GM12878 (cell line): ENCODE measurements at regions not wholly inside any gene's neighbourhood (a gene's known extent, or its start where the extent isn't known, plus 50 kb on each side); places are given as distances from the start of the nearest gene placed in this dataset.

Experiments used
- CBFB ChIP-seq: IDR thresholded peaks from 2 replicates; pipeline ENCODE4 v1.6.1; 2016; ENCODE audit warnings: antibody characterized with exemption, low read depth
- CBX3 ChIP-seq: fragments of 200-600 bp; sonication (generic); IDR thresholded peaks from 2 replicates; pipeline ENCODE4 v1.6.1; 2016; ENCODE audit warnings: low read depth, borderline replicate concordance
- CBX5 ChIP-seq: sonication (generic); IDR thresholded peaks from 2 replicates; pipeline ENCODE4 v1.6.1; 2016; ENCODE audit warnings: low read depth, moderate library complexity, mild to moderate bottlenecking, inconsistent platforms
- DPF2 ChIP-seq: fragments of 450-650 bp; IDR thresholded peaks from 2 replicates; pipeline ENCODE4 v1.6.1; 2017; ENCODE audit warnings: mild to moderate bottlenecking
- EP300 ChIP-seq, 2 experiments: fragments of 150-350 bp in 1 of 2; IDR thresholded peaks; 2 replicates each; pipeline ENCODE4 v1.6.1; 2011 to 2012; ENCODE audit warnings: low read depth in 2 of 2, low read length in 2 of 2, borderline replicate concordance in 1 of 2, improper control_type of control experiment in 1 of 2, inconsistent platforms in 1 of 2; ENCODE audit not compliant: control insufficient read depth in 1 of 2
- GABPA ChIP-seq: IDR thresholded peaks from 2 replicates; pipeline ENCODE4 v1.6.1; 2014; ENCODE audit warnings: antibody characterized with exemption, low read depth, mild to moderate bottlenecking, inconsistent platforms
- GATAD2B ChIP-seq: fragments of 450-650 bp; conservative IDR thresholded peaks from 2 replicates; pipeline ENCODE4 v1.6.1; 2017; ENCODE audit warnings: low read depth, mild to moderate bottlenecking, moderate library complexity
- HCFC1 ChIP-seq: fragments of 150-350 bp; IDR thresholded peaks from 2 replicates; pipeline ENCODE4 v1.6.1; 2014; ENCODE audit warnings: low read length
- TCF7 ChIP-seq: IDR thresholded peaks from 2 replicates; pipeline ENCODE4 v1.6.1; 2014; ENCODE audit warnings: antibody characterized with exemption, borderline replicate concordance
- ZNF384 ChIP-seq: IDR thresholded peaks from 2 replicates; pipeline ENCODE4 v1.6.1; 2012; ENCODE audit warnings: low read depth, mild to moderate bottlenecking, low read length, improper control_type of control experiment, borderline replicate concordance
- TF ChIP-seq, protein P1 (sequence below): IDR thresholded peaks from 2 replicates; pipeline ENCODE4 v1.6.1; 2012; ENCODE audit warnings: improper control_type of control experiment, low read depth, low read length; ENCODE audit not compliant: insufficient replicate concordance
- TF ChIP-seq, protein P2 (sequence below): IDR thresholded peaks from 2 replicates; pipeline ENCODE4 v1.6.1; 2011; ENCODE audit warnings: borderline replicate concordance, low read depth, mild to moderate bottlenecking, moderate library complexity, mixed read lengths, low read length; ENCODE audit not compliant: insufficient read depth; ENCODE audit errors: extremely low read length
- TF ChIP-seq, protein P3 (sequence below): fragments of 450-650 bp; IDR thresholded peaks from 2 replicates; pipeline ENCODE4 v1.6.1; 2017; ENCODE audit warnings: mild to moderate bottlenecking, moderate library complexity
- TF ChIP-seq, protein P4 (sequence below): IDR thresholded peaks from 2 replicates; pipeline ENCODE4 v1.6.1; 2012; ENCODE audit warnings: mild to moderate bottlenecking, low read depth, low read length

DNA sequence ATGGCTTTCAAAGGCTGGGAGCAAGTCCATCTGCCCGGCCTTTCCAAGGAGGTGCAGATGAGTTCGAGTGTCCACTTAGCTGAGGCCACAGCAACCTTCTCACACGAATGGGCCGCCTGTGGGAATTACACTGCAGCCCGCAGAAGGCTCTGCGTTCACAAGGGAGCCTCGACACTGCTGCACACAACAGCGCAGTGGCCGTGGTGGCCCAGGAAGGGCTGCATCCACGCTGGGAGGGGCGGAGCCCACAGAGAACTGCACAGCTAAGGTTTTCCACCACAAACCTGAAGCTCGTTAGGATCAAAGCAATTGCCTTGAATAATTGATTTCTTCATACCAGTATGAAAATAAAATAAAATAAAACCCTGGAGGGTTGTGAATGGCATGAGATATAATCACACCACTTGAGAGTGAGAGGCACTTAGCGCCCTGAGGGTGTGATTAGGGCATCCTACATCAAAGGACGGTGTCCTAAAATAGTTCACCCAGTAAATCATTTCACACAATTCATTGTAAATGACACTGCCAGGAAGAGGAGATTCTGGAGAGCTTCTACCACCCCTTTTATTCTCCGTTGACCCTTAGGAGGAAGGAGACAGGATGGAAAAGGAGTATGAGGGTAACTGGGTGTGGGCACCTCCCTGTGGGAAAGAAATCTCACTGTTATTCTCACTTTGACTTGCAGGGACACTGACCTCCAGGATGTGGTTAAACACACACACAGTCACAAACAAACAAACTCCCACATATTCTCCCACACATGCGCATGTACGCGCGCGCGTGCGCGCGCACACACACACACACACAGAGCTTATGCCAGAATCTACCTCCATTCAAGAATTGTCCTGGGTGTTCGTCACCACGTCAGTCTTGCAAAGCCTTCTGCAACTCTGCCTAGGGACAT lies 256.6 kb upstream of the ID2 start (continued):
- TF ChIP-seq HCFC1 (no peak), GABPA (no peak), CBX3 (no peak), TCF7 (peak; percentile 16; the same call in 1 of the 2 replicates), CBX5 (no peak), CBFB (no peak), DPF2 (peak; percentile 82; the same call in 1 of the 2 replicates), EP300 (IDR thresholded peaks at IDR 0.05; ENCODE audit: borderline replicate concordance in 1 of 2, control insufficient read depth in 1 of 2, low read depth in 2 of 2, low read length in 2 of 2) (peak; percentile 60 to 65; a peak in 2 of 4 replicates), ZNF384 (no peak), GATAD2B (peak; percentile 62; the same call in 1 of the 2 replicates)
- TF ChIP-seq, protein P1, sequence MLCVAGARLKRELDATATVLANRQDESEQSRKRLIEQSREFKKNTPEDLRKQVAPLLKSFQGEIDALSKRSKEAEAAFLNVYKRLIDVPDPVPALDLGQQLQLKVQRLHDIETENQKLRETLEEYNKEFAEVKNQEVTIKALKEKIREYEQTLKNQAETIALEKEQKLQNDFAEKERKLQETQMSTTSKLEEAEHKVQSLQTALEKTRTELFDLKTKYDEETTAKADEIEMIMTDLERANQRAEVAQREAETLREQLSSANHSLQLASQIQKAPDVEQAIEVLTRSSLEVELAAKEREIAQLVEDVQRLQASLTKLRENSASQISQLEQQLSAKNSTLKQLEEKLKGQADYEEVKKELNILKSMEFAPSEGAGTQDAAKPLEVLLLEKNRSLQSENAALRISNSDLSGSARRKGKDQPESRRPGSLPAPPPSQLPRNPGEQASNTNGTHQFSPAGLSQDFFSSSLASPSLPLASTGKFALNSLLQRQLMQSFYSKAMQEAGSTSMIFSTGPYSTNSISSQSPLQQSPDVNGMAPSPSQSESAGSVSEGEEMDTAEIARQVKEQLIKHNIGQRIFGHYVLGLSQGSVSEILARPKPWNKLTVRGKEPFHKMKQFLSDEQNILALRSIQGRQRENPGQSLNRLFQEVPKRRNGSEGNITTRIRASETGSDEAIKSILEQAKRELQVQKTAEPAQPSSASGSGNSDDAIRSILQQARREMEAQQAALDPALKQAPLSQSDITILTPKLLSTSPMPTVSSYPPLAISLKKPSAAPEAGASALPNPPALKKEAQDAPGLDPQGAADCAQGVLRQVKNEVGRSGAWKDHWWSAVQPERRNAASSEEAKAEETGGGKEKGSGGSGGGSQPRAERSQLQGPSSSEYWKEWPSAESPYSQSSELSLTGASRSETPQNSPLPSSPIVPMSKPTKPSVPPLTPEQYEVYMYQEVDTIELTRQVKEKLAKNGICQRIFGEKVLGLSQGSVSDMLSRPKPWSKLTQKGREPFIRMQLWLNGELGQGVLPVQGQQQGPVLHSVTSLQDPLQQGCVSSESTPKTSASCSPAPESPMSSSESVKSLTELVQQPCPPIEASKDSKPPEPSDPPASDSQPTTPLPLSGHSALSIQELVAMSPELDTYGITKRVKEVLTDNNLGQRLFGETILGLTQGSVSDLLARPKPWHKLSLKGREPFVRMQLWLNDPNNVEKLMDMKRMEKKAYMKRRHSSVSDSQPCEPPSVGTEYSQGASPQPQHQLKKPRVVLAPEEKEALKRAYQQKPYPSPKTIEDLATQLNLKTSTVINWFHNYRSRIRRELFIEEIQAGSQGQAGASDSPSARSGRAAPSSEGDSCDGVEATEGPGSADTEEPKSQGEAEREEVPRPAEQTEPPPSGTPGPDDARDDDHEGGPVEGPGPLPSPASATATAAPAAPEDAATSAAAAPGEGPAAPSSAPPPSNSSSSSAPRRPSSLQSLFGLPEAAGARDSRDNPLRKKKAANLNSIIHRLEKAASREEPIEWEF = no peak
- TF ChIP-seq, protein P2, sequence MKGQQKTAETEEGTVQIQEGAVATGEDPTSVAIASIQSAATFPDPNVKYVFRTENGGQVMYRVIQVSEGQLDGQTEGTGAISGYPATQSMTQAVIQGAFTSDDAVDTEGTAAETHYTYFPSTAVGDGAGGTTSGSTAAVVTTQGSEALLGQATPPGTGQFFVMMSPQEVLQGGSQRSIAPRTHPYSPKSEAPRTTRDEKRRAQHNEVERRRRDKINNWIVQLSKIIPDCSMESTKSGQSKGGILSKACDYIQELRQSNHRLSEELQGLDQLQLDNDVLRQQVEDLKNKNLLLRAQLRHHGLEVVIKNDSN = no peak
- TF ChIP-seq, protein P3, sequence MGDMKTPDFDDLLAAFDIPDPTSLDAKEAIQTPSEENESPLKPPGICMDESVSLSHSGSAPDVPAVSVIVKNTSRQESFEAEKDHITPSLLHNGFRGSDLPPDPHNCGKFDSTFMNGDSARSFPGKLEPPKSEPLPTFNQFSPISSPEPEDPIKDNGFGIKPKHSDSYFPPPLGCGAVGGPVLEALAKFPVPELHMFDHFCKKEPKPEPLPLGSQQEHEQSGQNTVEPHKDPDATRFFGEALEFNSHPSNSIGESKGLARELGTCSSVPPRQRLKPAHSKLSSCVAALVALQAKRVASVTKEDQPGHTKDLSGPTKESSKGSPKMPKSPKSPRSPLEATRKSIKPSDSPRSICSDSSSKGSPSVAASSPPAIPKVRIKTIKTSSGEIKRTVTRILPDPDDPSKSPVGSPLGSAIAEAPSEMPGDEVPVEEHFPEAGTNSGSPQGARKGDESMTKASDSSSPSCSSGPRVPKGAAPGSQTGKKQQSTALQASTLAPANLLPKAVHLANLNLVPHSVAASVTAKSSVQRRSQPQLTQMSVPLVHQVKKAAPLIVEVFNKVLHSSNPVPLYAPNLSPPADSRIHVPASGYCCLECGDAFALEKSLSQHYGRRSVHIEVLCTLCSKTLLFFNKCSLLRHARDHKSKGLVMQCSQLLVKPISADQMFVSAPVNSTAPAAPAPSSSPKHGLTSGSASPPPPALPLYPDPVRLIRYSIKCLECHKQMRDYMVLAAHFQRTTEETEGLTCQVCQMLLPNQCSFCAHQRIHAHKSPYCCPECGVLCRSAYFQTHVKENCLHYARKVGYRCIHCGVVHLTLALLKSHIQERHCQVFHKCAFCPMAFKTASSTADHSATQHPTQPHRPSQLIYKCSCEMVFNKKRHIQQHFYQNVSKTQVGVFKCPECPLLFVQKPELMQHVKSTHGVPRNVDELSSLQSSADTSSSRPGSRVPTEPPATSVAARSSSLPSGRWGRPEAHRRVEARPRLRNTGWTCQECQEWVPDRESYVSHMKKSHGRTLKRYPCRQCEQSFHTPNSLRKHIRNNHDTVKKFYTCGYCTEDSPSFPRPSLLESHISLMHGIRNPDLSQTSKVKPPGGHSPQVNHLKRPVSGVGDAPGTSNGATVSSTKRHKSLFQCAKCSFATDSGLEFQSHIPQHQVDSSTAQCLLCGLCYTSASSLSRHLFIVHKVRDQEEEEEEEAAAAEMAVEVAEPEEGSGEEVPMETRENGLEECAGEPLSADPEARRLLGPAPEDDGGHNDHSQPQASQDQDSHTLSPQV = no peak
- TF ChIP-seq, protein P4, sequence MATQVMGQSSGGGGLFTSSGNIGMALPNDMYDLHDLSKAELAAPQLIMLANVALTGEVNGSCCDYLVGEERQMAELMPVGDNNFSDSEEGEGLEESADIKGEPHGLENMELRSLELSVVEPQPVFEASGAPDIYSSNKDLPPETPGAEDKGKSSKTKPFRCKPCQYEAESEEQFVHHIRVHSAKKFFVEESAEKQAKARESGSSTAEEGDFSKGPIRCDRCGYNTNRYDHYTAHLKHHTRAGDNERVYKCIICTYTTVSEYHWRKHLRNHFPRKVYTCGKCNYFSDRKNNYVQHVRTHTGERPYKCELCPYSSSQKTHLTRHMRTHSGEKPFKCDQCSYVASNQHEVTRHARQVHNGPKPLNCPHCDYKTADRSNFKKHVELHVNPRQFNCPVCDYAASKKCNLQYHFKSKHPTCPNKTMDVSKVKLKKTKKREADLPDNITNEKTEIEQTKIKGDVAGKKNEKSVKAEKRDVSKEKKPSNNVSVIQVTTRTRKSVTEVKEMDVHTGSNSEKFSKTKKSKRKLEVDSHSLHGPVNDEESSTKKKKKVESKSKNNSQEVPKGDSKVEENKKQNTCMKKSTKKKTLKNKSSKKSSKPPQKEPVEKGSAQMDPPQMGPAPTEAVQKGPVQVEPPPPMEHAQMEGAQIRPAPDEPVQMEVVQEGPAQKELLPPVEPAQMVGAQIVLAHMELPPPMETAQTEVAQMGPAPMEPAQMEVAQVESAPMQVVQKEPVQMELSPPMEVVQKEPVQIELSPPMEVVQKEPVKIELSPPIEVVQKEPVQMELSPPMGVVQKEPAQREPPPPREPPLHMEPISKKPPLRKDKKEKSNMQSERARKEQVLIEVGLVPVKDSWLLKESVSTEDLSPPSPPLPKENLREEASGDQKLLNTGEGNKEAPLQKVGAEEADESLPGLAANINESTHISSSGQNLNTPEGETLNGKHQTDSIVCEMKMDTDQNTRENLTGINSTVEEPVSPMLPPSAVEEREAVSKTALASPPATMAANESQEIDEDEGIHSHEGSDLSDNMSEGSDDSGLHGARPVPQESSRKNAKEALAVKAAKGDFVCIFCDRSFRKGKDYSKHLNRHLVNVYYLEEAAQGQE = no peak
